Esophagus squamous epithelium (tissue), 4 donors: ENCODE measurements at regions not wholly inside any gene's neighbourhood (a gene's known extent, or its start where the extent isn't known, plus 50 kb on each side); places are given as distances from the start of the nearest gene placed in this dataset.

Source experiments
- POLR2A ChIP-seq, 4 donors: fragments of 450-650 bp; IDR thresholded peaks; one replicate each; pipeline ENCODE4 v1.6.1; 2017; ENCODE audit warnings: antibody characterized with exemption in 4 of 4, mild to moderate bottlenecking in 4 of 4, moderate library complexity in 3 of 4
- TF ChIP-seq, protein P1 (sequence below), 6 experiments: fragments of 450-650 bp in 4 of 6; fragments of 200-600 bp in 2 of 6; sonication (generic) in 2 of 6; IDR thresholded peaks; one replicate each; pipeline ENCODE4 v1.5.1; 2016 to 2019; ENCODE audit warnings: antibody characterized with exemption in 6 of 6, mild to moderate bottlenecking in 4 of 6, moderate library complexity in 4 of 6

DNA sequence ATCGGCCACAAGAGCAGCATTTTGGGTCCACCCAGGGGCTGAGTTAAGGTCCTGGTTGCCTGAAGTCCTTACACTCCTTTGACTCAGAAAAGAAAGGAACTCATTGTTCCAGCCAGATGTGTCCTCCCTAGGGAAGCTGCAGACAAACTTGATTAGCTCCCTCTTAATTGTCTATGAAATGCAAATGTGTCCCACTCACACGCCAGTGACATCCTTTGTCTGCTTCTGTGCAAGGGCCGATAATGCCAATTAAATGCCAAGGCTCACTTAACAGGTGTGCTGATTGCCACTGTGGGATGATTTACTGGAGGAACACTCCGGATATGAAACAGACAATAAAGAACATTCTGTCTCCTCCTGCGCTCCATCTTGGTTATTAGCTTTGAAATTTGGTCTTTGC is 332.9 kb upstream of the CPEB2 start:
- no peak for TF ChIP-seq POLR2A (IDR thresholded peaks at IDR 0.05)
- TF ChIP-seq, protein P1, sequence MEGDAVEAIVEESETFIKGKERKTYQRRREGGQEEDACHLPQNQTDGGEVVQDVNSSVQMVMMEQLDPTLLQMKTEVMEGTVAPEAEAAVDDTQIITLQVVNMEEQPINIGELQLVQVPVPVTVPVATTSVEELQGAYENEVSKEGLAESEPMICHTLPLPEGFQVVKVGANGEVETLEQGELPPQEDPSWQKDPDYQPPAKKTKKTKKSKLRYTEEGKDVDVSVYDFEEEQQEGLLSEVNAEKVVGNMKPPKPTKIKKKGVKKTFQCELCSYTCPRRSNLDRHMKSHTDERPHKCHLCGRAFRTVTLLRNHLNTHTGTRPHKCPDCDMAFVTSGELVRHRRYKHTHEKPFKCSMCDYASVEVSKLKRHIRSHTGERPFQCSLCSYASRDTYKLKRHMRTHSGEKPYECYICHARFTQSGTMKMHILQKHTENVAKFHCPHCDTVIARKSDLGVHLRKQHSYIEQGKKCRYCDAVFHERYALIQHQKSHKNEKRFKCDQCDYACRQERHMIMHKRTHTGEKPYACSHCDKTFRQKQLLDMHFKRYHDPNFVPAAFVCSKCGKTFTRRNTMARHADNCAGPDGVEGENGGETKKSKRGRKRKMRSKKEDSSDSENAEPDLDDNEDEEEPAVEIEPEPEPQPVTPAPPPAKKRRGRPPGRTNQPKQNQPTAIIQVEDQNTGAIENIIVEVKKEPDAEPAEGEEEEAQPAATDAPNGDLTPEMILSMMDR (IDR thresholded peaks at IDR 0.05) = no peak
